HTR-8/SVneo (cell line): ENCODE measurements at regions not wholly inside any gene's neighbourhood (a gene's known extent, or its start where the extent isn't known, plus 50 kb on each side); places are given as distances from the start of the nearest gene placed in this dataset.

ENCODE experiments used
- DNase-seq: peaks from one replicate; pipeline ENCODE4 v3.0.0; 2011; ENCODE audit warnings: low spot score, mixed read lengths; ENCODE audit not compliant: insufficient read length
- FAIRE-seq: peaks from 2 replicates; lab custom pipeline; 2011; peaks lifted over from hg19 to GRCh38; lab: Jason Lieb, UNC

GRCh38 chr13:99722931-99723330 is 221.7 kb downstream of the TM9SF2 start:
- FAIRE-seq, result no peak
- no peak for DNase-seq

GRCh38 chr13:99722338-99722818 is 221.1 kb downstream of the TM9SF2 start:
- no peak for DNase-seq
- FAIRE-seq, result no peak

- FAIRE-seq (no peak), DNase-seq (no peak)
Measured at GRCh38 chr13:99721606-99722337, 220.5 kb downstream of the TM9SF2 start.

GRCh38 chr13:99717959-99718674 is 216.8 kb downstream of the TM9SF2 start:
- DNase-seq (no peak), FAIRE-seq (no peak)

- DNase-seq (no peak), FAIRE-seq (no peak)
Measured at GRCh38 chr13:99709134-99709533, 207.9 kb downstream of the TM9SF2 start.

- DNase-seq (no peak), FAIRE-seq (no peak)
Measured at GRCh38 chr13:99704390-99704789, 203.1 kb downstream of the TM9SF2 start.

GRCh38 chr13:99703908-99704307 is 202.6 kb downstream of the TM9SF2 start:
- no peak for DNase-seq
- no peak for FAIRE-seq

GRCh38 chr13:99702687-99703319 is 201.5 kb downstream of the TM9SF2 start:
- FAIRE-seq (no peak), DNase-seq (no peak)

GRCh38 chr13:99700468-99700867 is 199.2 kb downstream of the TM9SF2 start:
- no peak for FAIRE-seq

GRCh38 chr13:99698816-99699099 is 197.5 kb downstream of the TM9SF2 start:
- no peak for FAIRE-seq
- DNase-seq, result no peak

More at GRCh38 chr13:99700468-99700867, 199.2 kb downstream of the TM9SF2 start:
- DNase-seq, result no peak

GRCh38 chr13:99698010-99698815 is 196.9 kb downstream of the TM9SF2 start:
- no peak for DNase-seq
- no peak for FAIRE-seq

- FAIRE-seq (no peak), DNase-seq (no peak)
Measured at GRCh38 chr13:99695857-99696256, 194.6 kb downstream of the TM9SF2 start.

- no peak for FAIRE-seq
- DNase-seq, result no peak
Measured at GRCh38 chr13:99693852-99694611, 192.8 kb downstream of the TM9SF2 start.

GRCh38 chr13:99693351-99693750 is 192.1 kb downstream of the TM9SF2 start:
- no peak for DNase-seq
- no peak for FAIRE-seq

GRCh38 chr13:99692854-99693253 is 191.6 kb downstream of the TM9SF2 start:
- DNase-seq, result no peak
- FAIRE-seq, result no peak

GRCh38 chr13:99691552-99691951 is 190.3 kb downstream of the TM9SF2 start:
- DNase-seq (no peak), FAIRE-seq (no peak)

GRCh38 chr13:99690426-99691174 is 189.3 kb downstream of the TM9SF2 start:
- DNase-seq (no peak), FAIRE-seq (no peak)

GRCh38 chr13:99689955-99690354 is 188.7 kb downstream of the TM9SF2 start:
- no peak for FAIRE-seq

GRCh38 chr13:99688776-99689175 is 187.5 kb downstream of the TM9SF2 start:
- no peak for FAIRE-seq
- DNase-seq, result no peak

More at GRCh38 chr13:99689955-99690354, 188.7 kb downstream of the TM9SF2 start:
- no peak for DNase-seq
